ENCODE measurements at regions not wholly inside any gene's neighbourhood (a gene's known extent, or its start where the extent isn't known, plus 50 kb on each side); places are given as distances from the start of the nearest gene placed in this dataset.

- H3K36me3 ChIP-seq (ENCODE audit: control insufficient read depth, insufficient read depth, low read length): no peaks in the 10 kb centered on the region
- ChIA-PET POLR2A (interaction anchor here (0.6 to 1.0 kb wide), 2 partner anchors 91 to 162 kb away, joined by 3 read pairs; no protein-coding TSS in a partner anchor), CTCF (ENCODE audit: low intra/inter-chr PET ratio) (no interaction called here)
- no peak overlapping the region for H3K27ac ChIP-seq (ENCODE audit: extremely low read depth, low read depth, low read length)
- peak overlapping the region; percentile 6 to 54; a peak in 2 of 4 replicates for H3K9ac ChIP-seq (ENCODE audit: insufficient read depth in 1 of 2, low read depth in 2 of 2, low read length in 2 of 2)
- ATAC-seq (peak; percentile 78), FAIRE-seq (no peak), DNase-seq (ENCODE audit: extremely low read depth in 1 of 4, low spot score in 3 of 4) (peak; percentile 29 to 54 (median 46))
- H3K27me3 ChIP-seq (ENCODE audit: control insufficient read depth in 2 of 2, insufficient read depth in 2 of 2, low read length in 2 of 2): peaks cover 0 to 26% of the 10 kb centered on the region in 2 experiments; a peak in 2 of 5 replicates
- no peaks in the 10 kb centered on the region for H3K9me3 ChIP-seq (replicated peaks; ENCODE audit: control insufficient read depth, insufficient read depth, low read depth, low read length)
- H3K9me1 ChIP-seq (ENCODE audit: control insufficient read depth, insufficient read depth, low read length): no peaks in the 10 kb centered on the region
- 7% methylated on average over 9 of the region's 13 CpGs for WGBS (ENCODE audit: insufficient coverage, low coverage, missing lambda C conversion rate)
- in situ Hi-C loops (cut with MboI): no loop called here
- peaks cover 0 to 10% of the 10 kb centered on the region in 2 experiments; a peak in 1 of 5 replicates for H3K4me1 ChIP-seq (replicated peaks in 1 of 2; ENCODE audit: control insufficient read depth in 2 of 2, insufficient read depth in 2 of 2, low read length in 2 of 2)
- intact Hi-C loops (cut with micrococcal nuclease): loop anchor here (5.0 kb wide), 1 partner anchor 70 kb away; no protein-coding TSS in a partner anchor
- peak overlapping the region; percentile 73 for H3K4me2 ChIP-seq (ENCODE audit: insufficient read depth, low read length)
- H3K4me3 ChIP-seq: peak overlapping the region; percentile 29
- 0 out of 2 replicates have a peak, but pooled peaks cover 3% of the 10 kb centered on the region for H4K20me1 ChIP-seq (replicated peaks; ENCODE audit: control insufficient read depth, insufficient read depth, low read length)
- peak overlapping the region; percentile 83 for H2AFZ ChIP-seq (ENCODE audit: low read depth, low read length)
- H3K79me2 ChIP-seq (ENCODE audit: control insufficient read depth, insufficient read depth, low read length): no peaks in the 10 kb centered on the region
- TSS peak; percentile 76 for BruUV-seq (replicated peaks)
- TF ChIP-seq, protein P1, sequence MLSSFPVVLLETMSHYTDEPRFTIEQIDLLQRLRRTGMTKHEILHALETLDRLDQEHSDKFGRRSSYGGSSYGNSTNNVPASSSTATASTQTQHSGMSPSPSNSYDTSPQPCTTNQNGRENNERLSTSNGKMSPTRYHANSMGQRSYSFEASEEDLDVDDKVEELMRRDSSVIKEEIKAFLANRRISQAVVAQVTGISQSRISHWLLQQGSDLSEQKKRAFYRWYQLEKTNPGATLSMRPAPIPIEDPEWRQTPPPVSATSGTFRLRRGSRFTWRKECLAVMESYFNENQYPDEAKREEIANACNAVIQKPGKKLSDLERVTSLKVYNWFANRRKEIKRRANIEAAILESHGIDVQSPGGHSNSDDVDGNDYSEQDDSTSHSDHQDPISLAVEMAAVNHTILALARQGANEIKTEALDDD (IDR thresholded peaks at IDR 0.05): no peak
- TF ChIP-seq IFI16 (CRISPR knock-in tag; IDR thresholded peaks at IDR 0.05) (no peak), SAP30 (IDR thresholded peaks at IDR 0.05; ENCODE audit: borderline replicate concordance, insufficient read depth, low read depth, low read length, poor library complexity, severe bottlenecking) (no peak), ZNF175 (CRISPR knock-in tag; IDR thresholded peaks at IDR 0.05; ENCODE audit: low read depth) (no peak), HMG20B (CRISPR knock-in tag; IDR thresholded peaks at IDR 0.05) (no peak), CBFA2T2 (conservative IDR thresholded peaks at IDR 0.05) (no peak), ZBTB7A (IDR thresholded peaks at IDR 0.05; ENCODE audit: borderline replicate concordance, control insufficient read depth, low read depth, low read length) (0 out of 2 replicates have a peak, but pooled peaks have one; percentile 29), TRIM28 (IDR thresholded peaks at IDR 0.05) (no peak), GABPB2 (CRISPR knock-in tag; conservative IDR thresholded peaks at IDR 0.05) (no peak), MYC (IDR thresholded peaks at IDR 0.05; ENCODE audit: low read depth, low read length) (peak; percentile 0; the same call in 1 of the 2 replicates), MYC (CRISPR knock-in tag; IDR thresholded peaks at IDR 0.05; ENCODE audit: borderline replicate concordance, low read depth) (no peak), NFXL1 (CRISPR knock-in tag; IDR thresholded peaks at IDR 0.05) (no peak), CCNT2 (IDR thresholded peaks at IDR 0.05; ENCODE audit: borderline replicate concordance, extremely low read depth, insufficient read length, low read depth, low read length) (no peak), CHD1 (IDR thresholded peaks at IDR 0.05; ENCODE audit: low read length) (no peak), EWSR1 (IDR thresholded peaks at IDR 0.05; ENCODE audit: borderline replicate concordance, low read depth, partially characterized antibody) (no peak), FOXK1 (CRISPR knock-in tag; IDR thresholded peaks at IDR 0.05; ENCODE audit: borderline replicate concordance) (no peak), RBBP5 (IDR thresholded peaks at IDR 0.05; ENCODE audit: borderline replicate concordance, insufficient read depth, low read length, poor library complexity, severe bottlenecking) (no peak), ARID2 (IDR thresholded peaks at IDR 0.05) (no peak), XRCC5 (IDR thresholded peaks at IDR 0.05; ENCODE audit: low read depth, low read length) (0 out of 2 replicates have a peak, but pooled peaks have one; percentile 7), SNIP1 (IDR thresholded peaks at IDR 0.05; ENCODE audit: low read depth) (no peak)
- TF ChIP-seq, protein P2, sequence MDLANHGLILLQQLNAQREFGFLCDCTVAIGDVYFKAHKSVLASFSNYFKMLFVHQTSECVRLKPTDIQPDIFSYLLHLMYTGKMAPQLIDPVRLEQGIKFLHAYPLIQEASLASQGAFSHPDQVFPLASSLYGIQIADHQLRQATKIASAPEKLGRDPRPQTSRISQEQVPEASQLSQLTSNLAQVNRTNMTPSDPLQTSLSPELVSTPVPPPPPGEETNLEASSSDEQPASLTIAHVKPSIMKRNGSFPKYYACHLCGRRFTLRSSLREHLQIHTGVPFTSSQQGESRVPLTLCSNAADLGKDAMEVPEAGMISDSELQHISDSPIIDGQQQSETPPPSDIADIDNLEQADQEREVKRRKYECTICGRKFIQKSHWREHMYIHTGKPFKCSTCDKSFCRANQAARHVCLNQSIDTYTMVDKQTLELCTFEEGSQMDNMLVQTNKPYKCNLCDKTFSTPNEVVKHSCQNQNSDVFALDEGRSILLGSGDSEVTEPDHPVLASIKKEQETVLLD (IDR thresholded peaks at IDR 0.05): no peak
Measured at GRCh38 chr2:121902616-121903015, 147.2 kb downstream of the TSN start.
